ENCODE measurements at regions not wholly inside any gene's neighbourhood (a gene's known extent, or its start where the extent isn't known, plus 50 kb on each side); places are given as distances from the start of the nearest gene placed in this dataset.
"Not testable (repeated sequence)": the region's sequence is repeated elsewhere in the genome, so short reads cannot be mapped to it uniquely, and the experiment has no call there.

DNA sequence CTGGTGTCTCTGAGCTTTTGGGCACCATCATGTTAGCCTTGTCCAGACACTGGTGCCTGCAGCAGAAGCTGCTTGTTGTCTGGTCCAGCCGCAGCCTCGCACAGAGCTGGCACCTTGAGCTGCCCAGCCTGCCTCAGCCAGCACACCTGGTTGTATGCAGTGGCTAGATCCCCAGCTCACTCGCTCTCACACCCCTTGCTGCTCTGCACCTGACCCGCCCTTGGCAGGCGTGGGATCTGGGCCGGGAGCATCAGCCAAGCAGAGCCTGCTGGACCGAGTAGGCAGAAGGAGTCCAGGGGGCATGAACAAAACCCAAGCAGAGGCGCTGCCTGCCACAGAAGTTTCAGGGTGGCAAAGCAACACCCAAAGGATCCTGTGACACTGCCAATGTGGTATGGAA, 79.7 kb upstream of the ITGB1 start:
- no peak for DNase-seq (ENCODE audit: low read depth)

DNA sequence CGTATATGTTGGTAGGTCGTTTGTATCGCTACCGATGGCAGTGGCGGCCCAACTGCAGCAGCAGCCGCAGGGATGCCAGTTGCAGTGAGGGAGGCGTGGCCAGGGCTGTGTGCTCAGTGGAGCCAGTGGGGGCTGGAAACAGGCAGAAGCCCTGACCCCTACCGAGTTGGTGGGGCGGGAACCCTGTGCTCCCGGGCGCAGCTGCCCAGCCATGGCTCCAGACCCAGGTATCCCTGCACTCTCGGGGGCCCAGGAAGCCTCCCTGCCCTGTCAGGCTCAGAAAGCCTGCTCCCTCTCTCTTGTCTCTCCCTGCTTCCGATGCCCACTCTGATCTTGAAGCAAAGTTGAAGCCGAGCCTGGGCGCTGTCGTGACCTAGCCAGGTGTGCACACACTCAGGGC, 78.6 kb upstream of the ITGB1 start:
- DNase-seq (ENCODE audit: low read depth) = no peak

DNA sequence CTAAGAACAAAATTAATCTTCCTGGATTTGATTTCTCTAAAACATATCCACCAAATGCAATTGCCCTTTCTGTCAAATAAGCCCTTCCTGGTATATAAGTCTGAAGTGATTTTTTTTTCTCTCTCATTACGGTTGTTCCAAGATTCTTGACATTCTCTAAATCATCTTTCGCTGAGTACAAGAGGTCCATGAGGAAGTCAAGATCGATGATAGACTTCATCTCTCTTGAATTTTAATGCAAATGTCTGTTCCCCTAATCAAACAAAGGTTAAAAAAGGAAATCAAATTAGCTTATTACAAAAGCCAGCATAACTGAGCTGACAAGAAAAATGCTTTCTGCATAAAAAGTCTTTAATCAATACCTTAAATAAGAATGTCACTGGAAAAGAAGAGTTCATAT, 77.4 kb upstream of the ITGB1 start:
- DNase-seq (ENCODE audit: low read depth) = no peak

DNA sequence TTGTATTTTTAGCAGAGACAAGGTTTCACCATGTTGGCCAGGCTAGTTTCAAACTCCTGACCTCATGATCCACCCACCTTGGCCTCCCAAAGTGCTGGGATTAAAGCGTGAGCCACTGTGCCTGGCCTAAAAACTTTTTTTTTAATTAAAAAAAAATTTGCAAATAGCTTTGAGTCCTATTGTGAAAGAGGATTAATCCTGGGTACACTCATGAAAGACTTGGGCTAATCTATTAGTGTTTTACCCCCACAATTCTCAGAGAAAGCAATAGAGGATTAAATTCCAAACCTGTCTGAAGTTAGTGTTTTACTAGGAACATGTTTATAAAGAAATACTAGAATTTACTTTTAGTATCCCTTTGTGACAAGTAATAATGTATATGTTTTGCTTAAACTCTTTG, 76.9 kb upstream of the ITGB1 start:
- no peak for DNase-seq (ENCODE audit: low read depth)

DNA sequence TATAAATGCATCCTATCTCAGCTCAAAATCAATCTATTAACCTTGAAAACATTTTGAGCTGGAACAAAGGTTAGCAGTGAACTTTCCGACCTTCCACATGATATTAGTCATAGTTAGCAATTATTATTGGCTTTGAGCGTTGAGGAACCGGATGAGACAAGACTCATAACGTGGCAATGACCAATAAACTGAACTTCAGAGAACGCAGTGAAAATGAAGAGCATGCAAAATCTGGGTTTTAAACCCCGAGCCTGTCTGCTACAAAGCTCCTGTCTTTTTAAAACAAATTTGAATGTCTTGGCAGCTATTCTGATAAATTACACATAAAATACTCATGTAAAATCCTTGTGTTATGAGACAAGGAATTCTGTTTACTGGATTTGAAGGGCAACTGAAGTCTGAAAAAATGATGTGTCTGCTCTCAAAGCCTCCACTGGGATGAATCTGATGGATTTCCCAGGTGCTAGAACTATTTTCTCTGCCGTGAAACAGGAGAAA, 74.7 kb upstream of the ITGB1 start:
- peak; percentile 72 for DNase-seq (ENCODE audit: low read depth)

DNA sequence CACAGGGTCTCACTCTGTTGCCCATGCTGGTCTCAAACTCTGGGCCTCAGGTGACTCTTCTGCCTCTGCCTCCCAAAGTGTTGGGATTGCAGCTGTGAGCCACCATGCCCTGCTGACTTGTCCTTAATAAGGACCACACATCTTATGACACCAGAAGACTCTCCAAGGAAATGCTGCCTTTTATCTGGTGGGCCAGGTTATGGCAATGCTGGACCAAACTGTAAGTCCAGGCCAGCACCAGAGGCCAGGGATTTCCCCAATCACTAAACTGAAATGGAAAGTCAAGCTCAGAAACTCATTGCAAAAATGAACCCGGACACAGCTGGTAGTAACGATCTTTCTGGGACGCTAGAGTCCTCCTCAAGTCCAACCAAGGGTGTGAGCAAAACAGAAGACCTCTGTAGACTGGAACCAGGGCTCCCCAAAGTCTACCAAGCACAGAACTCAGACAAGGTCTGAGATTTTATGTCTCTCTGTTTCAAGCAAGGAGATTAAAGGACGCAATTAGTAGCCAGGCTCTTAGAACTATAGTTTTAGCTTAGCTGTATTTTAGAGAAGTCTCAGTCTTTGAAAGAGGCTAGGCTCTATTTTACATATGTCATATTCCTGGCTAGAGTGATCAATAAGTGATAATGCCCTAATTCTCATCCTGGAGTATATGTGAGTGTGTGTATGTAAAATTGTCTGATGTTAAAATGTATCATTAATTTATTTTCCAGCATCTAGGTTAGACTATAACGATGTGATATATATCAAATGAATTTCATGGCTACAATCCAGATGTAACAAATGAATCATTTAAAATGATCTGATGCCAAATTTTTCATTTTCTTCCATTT, 74.0 kb upstream of the ITGB1 start:
- DNase-seq (ENCODE audit: low read depth) = no peak

DNA sequence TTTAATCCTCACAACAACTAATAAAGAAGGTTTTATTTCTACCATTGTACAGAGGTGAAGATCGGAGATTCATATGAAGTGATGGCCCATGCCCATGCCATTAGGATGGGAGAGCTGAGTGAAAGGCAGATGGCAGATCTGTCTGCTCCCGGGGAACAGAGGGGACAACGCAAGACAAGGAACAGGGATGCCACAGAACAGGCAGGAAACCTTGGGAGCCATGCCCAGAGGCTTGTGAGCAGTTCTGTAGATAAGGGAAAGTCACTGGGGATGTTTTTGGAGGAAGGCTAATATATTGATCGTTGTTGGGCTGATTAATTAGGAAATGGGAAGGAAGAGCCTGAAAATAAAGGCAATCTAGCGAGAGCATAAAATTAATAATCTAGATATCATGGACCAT, 73.1 kb upstream of the ITGB1 start:
- DNase-seq (ENCODE audit: low read depth) = no peak

DNA sequence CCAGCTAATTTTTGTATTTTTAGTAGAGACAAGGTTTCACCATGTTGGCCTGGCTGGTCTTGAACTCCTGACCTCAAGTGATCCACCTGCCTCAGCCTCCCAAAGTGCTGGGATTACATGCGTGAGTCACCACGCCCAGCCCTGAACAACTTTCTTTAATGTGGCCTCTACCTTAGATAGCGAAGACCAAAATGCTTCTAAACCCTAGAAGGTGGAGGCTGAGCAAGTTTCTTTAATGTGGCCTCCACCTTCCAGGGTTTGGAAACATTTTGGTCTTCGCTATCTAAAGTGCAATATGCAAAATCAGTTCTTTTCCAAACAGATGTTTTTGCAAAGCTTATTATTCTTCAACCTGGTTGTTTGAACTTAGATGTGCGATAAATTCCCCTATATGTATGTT, 70.5 kb upstream of the ITGB1 start:
- DNase-seq (ENCODE audit: low read depth) = not testable (repeated sequence)

DNA sequence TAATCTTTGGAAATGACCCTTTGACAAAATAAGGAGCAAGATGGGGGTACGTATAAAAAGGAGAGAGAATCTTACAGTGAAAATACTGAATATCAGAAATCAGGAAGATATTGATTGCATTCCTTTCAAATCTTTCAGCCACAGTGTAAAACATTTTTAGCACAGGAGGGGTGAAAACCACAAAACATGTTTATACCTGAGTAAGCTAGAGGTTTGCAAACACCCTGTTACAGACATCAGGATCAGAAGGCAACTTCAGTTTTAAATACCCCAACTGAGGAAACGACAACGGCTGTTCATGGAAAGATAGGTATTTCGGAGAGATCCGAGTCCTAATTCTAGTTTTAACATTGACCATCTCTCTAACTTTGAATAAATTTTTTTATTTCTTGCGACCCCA, 69.1 kb upstream of the ITGB1 start:
- no peak for DNase-seq (ENCODE audit: low read depth)

DNA sequence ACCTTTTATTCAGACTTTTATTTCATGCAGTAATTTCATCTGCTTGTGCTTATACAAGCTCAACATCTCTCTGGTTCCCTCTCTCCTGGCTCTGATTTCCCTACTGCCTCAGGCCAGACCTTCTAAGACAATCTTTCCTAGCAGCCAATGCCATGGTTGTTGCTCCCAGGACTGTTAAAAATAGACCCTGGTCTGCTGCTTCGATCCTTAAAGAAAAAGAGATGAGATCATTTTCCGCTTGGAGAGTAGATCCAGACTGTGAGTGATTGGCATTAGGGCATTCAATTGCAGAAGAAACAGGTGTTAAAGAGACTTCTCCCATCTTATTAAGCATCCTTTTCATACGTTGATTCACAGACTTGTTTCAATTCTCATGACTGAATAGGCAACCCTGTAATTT, 68.4 kb upstream of the ITGB1 start:
- peak; percentile 36 for DNase-seq (ENCODE audit: low read depth)

DNA sequence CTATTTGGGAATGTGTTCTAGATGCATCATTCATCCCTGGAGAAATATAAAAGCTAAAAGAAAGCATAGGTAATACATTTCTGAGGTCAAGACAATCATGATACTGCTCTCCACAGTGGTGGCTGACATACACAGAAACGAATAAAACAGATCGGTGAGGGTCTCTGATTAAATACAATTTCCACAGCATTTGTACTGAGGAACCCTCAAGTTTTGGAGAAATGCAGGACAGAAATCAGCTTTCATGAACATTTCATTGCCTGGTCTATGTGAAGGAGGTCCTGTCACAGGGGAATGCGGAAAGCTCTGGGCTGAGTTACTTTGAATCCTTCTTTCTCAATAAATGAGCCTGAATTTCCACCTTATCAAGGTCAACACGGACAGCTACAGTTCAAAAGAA, 67.9 kb upstream of the ITGB1 start:
- DNase-seq (ENCODE audit: low read depth) = no peak

DNA sequence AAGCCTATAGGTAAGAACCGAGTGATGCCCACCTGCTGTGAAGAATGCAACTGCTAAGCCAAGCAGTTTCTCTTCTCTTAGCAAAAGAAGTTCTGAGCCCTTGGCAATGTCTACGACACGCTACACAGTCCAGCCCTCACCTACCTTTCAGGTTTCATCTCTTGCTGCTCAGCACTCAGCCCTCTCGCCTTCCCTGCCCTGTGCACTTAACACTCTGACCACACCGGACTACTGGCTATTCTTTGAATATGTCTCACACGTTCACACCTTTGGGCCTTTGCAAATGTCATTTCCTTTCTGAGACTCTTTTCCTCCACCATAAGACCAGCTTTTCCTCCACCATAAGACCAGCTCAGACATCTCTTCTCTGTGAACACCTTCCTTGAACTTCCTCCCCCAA, 67.0 kb upstream of the ITGB1 start:
- DNase-seq (ENCODE audit: low read depth) = no peak

DNA sequence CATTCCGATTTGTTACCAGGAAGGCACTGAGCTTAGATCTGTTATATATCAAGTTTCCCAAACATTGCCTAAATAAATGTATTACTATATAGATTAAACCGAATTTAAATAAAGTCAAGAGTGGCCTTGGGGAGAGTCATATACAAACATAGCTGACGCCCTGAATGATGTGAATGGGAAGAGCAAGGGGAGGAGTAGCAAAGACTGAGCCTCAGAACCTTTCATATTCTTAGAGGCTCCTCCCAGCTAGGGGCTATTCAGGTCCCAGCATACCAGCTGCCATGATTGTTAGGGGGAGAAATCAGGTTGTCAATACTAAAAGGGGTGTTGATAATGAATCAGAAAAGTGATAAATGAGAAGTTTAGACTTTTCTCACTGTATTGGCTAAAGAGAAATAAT, 64.7 kb upstream of the ITGB1 start:
- DNase-seq (ENCODE audit: low read depth) = no peak

DNA sequence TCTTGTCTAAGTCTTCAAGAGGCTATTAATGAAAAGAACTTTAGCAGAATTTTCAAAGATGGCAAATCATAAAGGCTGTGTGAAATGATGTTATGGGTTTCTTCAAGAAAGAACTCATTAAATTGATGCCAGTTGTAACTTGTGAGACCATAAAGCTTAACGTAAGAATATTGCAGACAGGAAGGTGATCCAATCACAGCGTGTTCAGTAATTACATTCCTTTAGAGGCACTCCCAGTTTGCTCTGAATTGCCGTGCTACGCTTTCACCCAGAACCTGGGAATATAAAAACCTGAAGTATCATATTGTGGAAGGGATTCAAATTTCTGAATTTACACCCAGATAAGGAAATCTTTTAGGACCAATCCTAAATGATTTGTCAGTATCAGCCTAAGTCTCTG, 64.1 kb upstream of the ITGB1 start:
- no peak for DNase-seq (ENCODE audit: low read depth)

DNA sequence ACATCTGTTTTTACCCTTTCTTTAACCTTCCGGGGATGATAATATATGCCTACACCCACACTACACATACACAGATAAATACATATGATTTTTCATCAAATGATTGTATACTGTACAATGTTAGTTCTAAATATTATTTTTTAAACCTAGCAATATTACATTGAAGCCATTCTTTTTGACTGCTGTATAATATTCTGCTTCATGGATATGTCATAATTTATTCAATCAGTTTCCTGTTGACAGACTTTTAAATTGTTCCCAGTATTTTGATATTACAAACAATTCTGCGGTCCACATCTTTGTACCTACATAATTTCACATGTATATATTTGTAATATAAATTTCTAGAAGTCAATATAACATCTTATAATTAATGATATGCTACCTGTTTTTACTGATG, 59.0 kb upstream of the ITGB1 start:
- no peak for DNase-seq (ENCODE audit: low read depth)

DNA sequence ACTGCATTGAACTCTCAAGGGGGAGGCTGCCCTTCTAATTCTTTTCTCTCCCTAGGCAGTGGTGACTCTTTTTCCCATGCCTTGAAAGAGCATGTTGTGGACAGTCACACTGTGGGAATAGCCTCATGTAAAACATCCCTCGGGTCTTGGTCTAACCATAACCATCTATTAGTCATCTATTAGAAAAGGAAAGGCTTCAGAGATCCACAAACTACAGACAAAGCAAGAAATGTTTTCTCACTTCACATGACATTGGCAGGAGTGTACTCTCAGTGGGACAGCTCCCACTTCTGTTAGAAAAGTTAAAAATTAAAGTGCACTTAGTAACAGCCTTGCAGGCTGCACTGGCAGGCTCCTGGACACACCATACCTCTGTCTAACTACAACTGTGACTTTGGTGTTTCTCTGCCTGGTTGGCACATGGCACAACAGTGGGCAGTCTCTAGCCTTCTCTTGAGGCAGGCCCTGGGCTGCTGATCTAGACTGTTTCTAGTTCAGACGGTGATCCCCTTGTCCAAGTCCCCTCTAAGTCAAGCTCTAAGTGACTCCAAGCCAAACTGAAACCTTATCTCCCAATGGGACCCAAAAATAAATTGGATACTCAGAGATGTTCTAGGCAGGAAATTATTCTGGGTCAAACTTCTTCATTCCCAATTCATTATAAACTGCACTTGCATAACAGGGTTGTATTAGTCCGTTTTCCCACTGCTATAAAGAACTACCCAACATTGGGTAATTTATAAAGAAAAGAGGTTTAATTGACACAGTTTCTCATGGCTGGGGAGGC, 57.9 kb upstream of the ITGB1 start:
- DNase-seq (ENCODE audit: low read depth) = peak; percentile 85

DNA sequence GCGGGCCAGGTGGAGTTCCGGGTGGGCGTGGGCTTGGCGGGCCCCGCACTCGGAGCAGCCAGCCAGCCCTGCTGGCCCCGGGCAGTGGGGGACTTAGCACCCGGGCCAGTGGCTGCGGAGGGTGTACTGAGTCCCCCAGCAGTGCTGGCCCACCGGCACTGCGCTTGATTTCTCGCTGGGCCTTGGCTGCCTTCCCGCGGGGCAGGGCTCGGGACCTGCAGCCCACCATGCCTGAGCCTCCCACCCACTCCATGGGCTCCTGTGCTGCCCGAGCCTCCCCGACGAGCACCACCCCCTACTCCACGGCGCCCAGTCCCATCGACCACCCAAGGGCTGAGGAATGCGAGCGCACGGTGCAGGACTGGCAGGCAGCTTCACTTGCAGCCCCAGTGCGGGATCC, 55.3 kb upstream of the ITGB1 start:
- DNase-seq (ENCODE audit: low read depth) = not testable (repeated sequence)

DNA sequence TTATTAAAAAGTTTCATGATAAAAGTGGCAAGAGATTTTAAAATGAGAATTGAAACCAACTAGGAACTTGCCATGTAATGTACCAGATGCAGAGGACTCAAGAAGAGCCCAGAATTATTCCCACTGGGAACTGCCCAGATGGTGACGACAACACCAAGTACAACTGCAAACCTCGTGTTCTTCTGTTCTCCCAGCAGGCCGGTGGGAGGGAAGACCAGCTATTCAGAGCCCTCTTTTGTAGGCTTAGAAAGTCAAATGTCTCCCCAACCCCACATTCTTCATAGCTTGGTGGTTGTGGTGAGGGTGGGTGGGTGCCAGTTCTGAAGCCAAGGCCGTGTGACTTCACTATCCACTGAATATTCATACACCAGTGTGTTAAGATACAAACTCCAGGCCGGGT, 54.3 kb upstream of the ITGB1 start:
- DNase-seq (ENCODE audit: low read depth) = no peak

DNA sequence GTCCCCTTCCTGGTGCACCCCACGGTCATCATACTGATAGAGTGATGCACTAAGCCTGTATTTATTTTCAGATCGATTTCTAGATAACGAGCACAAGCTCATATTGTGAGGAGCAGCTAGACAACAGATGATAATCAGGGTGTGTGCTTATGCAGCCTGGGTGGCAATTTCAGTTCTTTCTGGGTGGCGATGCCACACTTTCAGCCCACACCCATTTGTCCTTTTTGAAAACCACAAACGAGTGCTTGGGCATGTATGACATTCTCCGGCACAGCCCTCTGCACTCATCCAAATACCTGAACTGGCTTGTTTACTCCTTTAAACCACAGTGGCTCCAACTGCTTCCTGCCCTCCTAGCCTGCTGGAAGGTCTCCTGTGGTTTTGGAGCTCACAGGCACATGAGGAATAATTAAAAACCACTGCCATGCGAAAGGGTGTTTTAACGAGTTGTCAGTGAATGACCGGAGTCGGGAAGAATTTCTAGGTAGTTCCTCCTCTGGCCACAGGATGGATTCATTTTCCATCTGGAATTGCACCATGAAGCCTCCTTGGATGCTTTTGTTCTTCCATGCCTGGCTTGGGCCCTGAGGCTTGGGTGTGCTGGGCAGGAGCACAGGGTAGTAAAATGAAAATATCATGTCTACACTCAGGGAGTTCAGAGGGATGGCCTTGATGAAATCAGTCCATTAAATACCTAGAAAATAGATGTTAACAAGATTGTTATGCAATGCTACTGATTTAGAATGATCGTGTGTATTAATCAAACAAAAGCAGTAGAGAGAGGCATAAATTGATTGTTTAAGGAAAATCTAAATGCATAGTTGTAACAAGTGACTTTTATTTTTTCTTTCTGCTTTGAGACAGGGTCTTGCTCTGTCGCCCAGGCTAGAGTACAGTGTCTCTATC, 52.4 kb upstream of the ITGB1 start:
- DNase-seq (ENCODE audit: low read depth) = peak; percentile 97

DNA sequence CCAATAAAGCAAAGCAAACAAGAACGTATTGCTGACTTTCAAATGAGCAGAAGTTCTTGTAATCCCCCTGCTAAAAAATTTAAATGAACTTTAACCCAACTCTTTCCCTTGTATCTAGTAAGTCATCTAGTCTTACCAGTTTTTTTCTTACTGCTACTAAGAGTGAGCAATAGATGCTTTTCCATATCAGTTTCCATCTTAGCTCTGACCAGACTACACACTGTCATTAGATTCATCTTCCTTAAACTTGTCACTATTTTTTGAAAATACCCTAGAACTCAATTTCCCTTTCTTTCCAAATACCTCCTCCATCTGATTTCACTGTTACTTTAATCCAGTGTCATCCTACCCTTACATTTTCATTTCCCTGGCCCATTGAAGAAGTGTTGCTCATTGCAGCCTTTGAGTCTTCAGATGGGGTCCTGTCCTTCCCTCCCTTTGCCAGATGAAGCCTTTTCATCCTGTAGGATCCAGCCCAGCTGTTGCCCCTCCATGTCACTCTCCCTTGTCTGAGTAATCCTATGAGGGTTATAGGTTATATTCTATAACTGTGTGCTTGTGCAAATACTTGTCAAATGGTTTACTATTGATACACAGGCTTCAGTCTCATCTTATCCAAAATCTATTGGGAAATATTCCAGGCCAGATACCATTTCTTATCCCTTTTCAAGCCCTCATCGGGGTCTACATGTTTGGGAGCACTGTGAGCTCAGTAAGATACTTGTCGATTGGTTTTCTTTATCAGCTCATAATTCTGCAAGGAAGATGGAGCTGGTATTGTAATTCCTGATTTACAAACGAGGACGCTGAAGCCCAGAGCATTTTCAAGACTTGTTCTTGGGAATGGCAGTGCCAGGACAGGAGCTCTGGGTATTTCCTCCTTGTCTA, 51.5 kb upstream of the ITGB1 start:
- no peak for DNase-seq (ENCODE audit: low read depth)
